ENCODE measurements at regions not wholly inside any gene's neighbourhood (a gene's known extent, or its start where the extent isn't known, plus 50 kb on each side); places are given as distances from the start of the nearest gene placed in this dataset.

- H3K27me3 ChIP-seq (ENCODE audit: low read depth) = no peaks in the 10 kb centered on the region
- H3K27ac ChIP-seq = no peak overlapping the region
- intact Hi-C loops (cut with DNase I) = no loop called here
These were observed 318.7 kb upstream of the LMCD1 start for GRCh38 chr3:8182904-8183303.

GRCh38 chr3:8183627-8184026 lies 318.0 kb upstream of the LMCD1 start:
- ATAC-seq = peak; percentile 16 to 27
- no peak overlapping the region for H3K27ac ChIP-seq
- H3K9me3 ChIP-seq = no peaks in the 10 kb centered on the region
- H3K27me3 ChIP-seq (ENCODE audit: low read depth) = no peaks in the 10 kb centered on the region
- no peaks in the 10 kb centered on the region for H3K36me3 ChIP-seq
- H3K4me3 ChIP-seq = no peak overlapping the region
- TF ChIP-seq CTCF (IDR thresholded peaks at IDR 0.05) = no peak
- H3K4me1 ChIP-seq = no peaks in the 10 kb centered on the region
- intact Hi-C loops (cut with DNase I) = no loop called here
- no peak for DNase-seq

More at GRCh38 chr3:8182904-8183303, 318.7 kb upstream of the LMCD1 start:
- DNase-seq (no peak), ATAC-seq (no peak)
- Histone ChIP-seq H3K9me3 (no peaks in the 10 kb centered on the region), H3K4me3 (no peak overlapping the region), H3K4me1 (no peaks in the 10 kb centered on the region), H3K36me3 (no peaks in the 10 kb centered on the region)
- no peak for TF ChIP-seq CTCF (IDR thresholded peaks at IDR 0.05)

GRCh38 chr3:8186213-8186612 lies 315.4 kb upstream of the LMCD1 start:
- DNase-seq (no peak), ATAC-seq (no peak)
- Histone ChIP-seq H3K4me1 (no peaks in the 10 kb centered on the region), H3K4me3 (no peak overlapping the region), H3K27ac (no peak overlapping the region), H3K27me3 (ENCODE audit: low read depth) (no peaks in the 10 kb centered on the region), H3K9me3 (no peaks in the 10 kb centered on the region), H3K36me3 (no peaks in the 10 kb centered on the region)
- intact Hi-C loops (cut with DNase I) = no loop called here
- no peak for TF ChIP-seq CTCF (IDR thresholded peaks at IDR 0.05)

- TF ChIP-seq CTCF (IDR thresholded peaks at IDR 0.05) = no peak
- ATAC-seq (no peak), DNase-seq (no peak)
- no peaks in the 10 kb centered on the region for H3K27me3 ChIP-seq (ENCODE audit: low read depth)
- H3K9me3 ChIP-seq = no peaks in the 10 kb centered on the region
- no peaks in the 10 kb centered on the region for H3K36me3 ChIP-seq
- no peaks in the 10 kb centered on the region for H3K4me1 ChIP-seq
- intact Hi-C loops (cut with DNase I) = no loop called here
- no peak overlapping the region for H3K27ac ChIP-seq
- no peak overlapping the region for H3K4me3 ChIP-seq
These were observed 313.6 kb upstream of the LMCD1 start for GRCh38 chr3:8187996-8188395.

- H3K9me3 ChIP-seq = no peaks in the 10 kb centered on the region
- no peaks in the 10 kb centered on the region for H3K36me3 ChIP-seq
- no peak overlapping the region for H3K27ac ChIP-seq
- no peaks in the 10 kb centered on the region for H3K27me3 ChIP-seq (ENCODE audit: low read depth)
- DNase-seq (no peak), ATAC-seq (no peak)
- TF ChIP-seq CTCF (IDR thresholded peaks at IDR 0.05) = no peak
- intact Hi-C loops (cut with DNase I) = no loop called here
- H3K4me1 ChIP-seq = no peaks in the 10 kb centered on the region
- H3K4me3 ChIP-seq = no peak overlapping the region
These were observed 312.6 kb upstream of the LMCD1 start for GRCh38 chr3:8189051-8189450.

- intact Hi-C loops (cut with DNase I) = no loop called here
- Histone ChIP-seq H3K27ac (no peak overlapping the region), H3K9me3 (no peaks in the 10 kb centered on the region), H3K36me3 (no peaks in the 10 kb centered on the region), H3K27me3 (ENCODE audit: low read depth) (no peaks in the 10 kb centered on the region), H3K4me3 (no peak overlapping the region), H3K4me1 (no peaks in the 10 kb centered on the region)
- ATAC-seq = no peak
- no peak for TF ChIP-seq CTCF (IDR thresholded peaks at IDR 0.05)
- DNase-seq = no peak
These were observed 310.2 kb upstream of the LMCD1 start for GRCh38 chr3:8191406-8191805.

Measured in lower lobe of right lung (tissue), 2 donors.